Fibroblast of villous mesenchyme (primary cell): ENCODE measurements at regions not wholly inside any gene's neighbourhood (a gene's known extent, or its start where the extent isn't known, plus 50 kb on each side); places are given as distances from the start of the nearest gene placed in this dataset.

Experiments
- DNase-seq: peaks from one replicate; pipeline ENCODE4 v3.0.0-alpha.2; 2010; ENCODE audit warnings: low read depth
- H3K4me3 ChIP-seq: 2 replicates; pipeline ENCODE4 v1.5.1; 2011; ENCODE audit warnings: low read depth, mild to moderate bottlenecking, low read length
- TF ChIP-seq, protein P1 (sequence below): IDR thresholded peaks from 2 replicates; pipeline ENCODE4 v1.5.1; 2012; ENCODE audit warnings: low read depth, mild to moderate bottlenecking, low read length; ENCODE audit not compliant: insufficient read depth

DNA sequence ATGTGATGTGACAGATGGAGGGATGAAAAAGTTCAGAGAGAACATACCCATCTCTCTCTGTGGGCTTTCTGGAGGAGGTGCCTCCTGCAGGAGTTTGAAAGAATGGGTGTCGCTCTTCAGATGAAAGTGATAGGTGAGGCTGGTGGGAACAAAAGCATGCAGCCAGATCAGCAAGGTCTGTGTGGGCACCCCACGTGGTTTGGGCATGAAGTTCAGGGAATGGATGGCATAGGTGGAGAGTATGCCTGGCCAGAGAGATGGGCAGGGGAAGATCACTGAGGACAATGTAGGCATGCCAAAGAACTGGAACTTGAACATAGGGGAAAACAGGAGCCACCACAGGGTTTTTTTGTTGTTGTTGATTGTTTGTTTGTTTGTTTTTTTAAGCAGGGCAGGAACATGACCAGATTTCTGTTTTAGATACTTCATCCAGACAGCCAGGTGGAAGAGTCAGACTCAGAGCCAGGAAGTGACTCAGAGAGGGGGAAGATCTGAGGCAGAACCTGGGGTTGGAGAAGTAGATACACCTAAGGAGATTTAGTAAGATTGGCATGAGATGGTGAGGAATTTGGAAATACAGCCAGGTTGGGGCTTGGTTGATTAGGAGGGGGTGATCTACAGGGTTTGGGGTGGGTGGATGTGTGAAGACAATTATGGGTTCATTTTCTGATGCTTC lies 64.8 kb upstream of the CLSTN2 start:
- DNase-seq, result no peak
- TF ChIP-seq, protein P1, sequence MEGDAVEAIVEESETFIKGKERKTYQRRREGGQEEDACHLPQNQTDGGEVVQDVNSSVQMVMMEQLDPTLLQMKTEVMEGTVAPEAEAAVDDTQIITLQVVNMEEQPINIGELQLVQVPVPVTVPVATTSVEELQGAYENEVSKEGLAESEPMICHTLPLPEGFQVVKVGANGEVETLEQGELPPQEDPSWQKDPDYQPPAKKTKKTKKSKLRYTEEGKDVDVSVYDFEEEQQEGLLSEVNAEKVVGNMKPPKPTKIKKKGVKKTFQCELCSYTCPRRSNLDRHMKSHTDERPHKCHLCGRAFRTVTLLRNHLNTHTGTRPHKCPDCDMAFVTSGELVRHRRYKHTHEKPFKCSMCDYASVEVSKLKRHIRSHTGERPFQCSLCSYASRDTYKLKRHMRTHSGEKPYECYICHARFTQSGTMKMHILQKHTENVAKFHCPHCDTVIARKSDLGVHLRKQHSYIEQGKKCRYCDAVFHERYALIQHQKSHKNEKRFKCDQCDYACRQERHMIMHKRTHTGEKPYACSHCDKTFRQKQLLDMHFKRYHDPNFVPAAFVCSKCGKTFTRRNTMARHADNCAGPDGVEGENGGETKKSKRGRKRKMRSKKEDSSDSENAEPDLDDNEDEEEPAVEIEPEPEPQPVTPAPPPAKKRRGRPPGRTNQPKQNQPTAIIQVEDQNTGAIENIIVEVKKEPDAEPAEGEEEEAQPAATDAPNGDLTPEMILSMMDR, result no peak
- no peak overlapping the region for H3K4me3 ChIP-seq

DNA sequence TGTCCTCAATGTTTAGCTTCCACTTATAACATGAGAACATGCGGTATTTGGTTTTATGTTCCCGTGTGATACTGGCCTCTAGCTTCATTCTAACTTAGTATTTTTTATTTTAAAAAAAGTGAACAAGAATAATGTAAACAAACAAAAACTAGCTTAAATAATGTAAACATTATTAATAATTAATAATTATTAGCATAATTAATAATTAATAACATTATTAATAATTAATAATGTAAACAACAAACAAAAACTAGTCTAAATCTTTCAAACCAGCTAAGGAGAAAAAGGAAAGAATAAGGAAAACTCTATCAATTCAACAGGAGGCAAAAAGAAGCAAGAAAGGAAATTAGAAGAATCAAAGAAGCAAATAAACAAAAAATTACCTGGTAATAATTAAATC lies 66.2 kb upstream of the CLSTN2 start:
- no peak for DNase-seq
- TF ChIP-seq, protein P1, result no peak
- no peak overlapping the region for H3K4me3 ChIP-seq

DNA sequence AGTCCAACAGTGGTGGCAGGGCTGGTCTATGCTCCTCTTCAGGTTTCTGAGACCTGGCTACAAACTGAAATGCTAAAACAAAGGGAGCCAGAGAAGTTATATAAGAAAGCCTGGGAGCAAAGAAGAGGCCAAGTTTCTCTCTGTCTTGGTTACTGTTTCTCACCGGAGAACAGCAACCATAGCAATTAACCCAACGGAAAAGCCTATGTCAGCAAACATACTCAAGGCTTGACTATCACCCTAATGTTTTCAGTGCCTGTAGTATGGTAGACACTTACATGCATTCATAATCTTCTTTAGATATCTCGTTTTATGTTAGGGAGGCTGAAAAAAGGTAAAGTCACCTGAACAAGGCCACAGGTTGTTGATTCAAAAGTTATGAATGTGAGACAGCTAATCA lies 86.3 kb upstream of the CLSTN2 start:
- DNase-seq, result no peak
- TF ChIP-seq, protein P1, result no peak
- H3K4me3 ChIP-seq, result no peak overlapping the region

DNA sequence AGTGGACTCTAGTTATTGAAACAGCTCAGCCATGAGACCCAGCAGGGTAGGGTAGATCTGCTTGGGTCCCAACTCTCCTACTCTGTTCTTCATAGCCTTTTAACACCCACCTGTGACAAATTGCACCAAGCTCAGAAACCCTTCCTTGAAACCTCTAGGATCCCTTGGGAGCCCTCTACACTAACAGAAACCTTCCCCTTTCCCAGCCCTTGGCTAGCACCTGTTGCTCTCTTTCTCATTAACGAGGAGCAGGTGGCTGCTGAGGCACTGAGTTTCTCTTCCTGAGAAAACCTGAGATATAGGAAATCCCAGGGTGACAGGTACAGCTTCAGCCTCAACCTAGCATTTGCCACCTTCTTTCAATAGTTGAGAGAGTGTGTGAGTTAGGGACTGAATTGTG lies 88.3 kb upstream of the CLSTN2 start:
- TF ChIP-seq, protein P1, result no peak
- DNase-seq, result no peak
- H3K4me3 ChIP-seq, result no peak overlapping the region

DNA sequence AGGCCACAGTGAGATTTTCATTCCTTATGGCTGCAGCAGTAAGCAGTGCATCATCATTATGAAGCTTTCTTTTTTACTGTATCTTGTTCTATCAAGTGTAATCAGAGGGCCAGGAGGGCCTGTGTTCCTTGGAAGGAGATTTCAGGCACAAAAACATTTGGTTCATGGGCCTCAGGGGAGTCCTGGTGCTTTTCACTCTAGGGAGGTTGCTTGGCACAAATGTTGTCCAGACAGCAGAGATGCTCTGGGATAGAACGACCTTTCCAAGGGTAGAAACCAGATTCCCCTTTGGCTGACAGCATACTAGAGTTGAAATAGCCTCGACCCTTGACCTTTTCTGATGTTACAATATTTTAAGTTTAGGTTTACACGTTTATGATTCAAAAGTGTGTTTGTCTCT lies 95.3 kb upstream of the CLSTN2 start:
- H3K4me3 ChIP-seq, result no peak overlapping the region
- TF ChIP-seq, protein P1, result no peak
- DNase-seq, result no peak

DNA sequence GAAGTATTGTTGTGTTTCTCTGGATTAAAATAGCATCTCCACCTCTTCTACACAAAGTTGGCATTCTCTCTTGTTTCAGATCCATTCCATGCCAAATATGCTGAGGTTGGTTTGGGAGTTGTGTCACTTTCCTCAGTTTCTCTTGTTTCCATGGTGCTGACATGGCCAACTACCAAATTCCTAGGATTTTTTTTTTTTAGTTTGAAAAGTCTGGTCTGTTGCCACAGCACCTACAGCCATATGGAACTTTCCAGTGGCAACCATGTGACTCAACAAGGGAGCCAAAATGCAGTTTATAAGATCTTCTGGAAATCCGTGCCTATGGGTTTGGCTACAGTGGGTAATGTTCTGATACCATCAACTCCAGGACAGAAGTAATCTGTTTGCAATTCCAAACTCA lies 96.0 kb upstream of the CLSTN2 start:
- no peak overlapping the region for H3K4me3 ChIP-seq
- TF ChIP-seq, protein P1, result no peak
- DNase-seq, result no peak
